A549 (cell line): ENCODE measurements at regions not wholly inside any gene's neighbourhood (a gene's known extent, or its start where the extent isn't known, plus 50 kb on each side); places are given as distances from the start of the nearest gene placed in this dataset.

ENCODE experiments used
- ATAC-seq, 2 experiments: fragments of 200-7000 bp in 1 of 2; fragments of >200 bp in 1 of 2; cut with Nextera tagmentation in 1 of 2; cut with Tn5 transposase in 1 of 2; 3 replicates each; pipeline versions ENCODE4 v1.8.0 to v1.9.1; 2018 to 2020; ENCODE audit warnings: mild to moderate bottlenecking in 1 of 2, moderate library complexity in 1 of 2
- CTCF ChIA-PET: fragments of 300-600 bp; sonication (Branson Sonifier 250); formaldehyde crosslinking; extraction: SDS; loops from one replicate; lab custom pipeline; 2021; ENCODE audit warnings: antibody characterized with exemption, inconsistent platforms; lab: Yijun Ruan, JAX
- POLR2A ChIA-PET: fragments of 350-600 bp; formaldehyde crosslinking; extraction: SDS; loops from one replicate; lab custom pipeline; 2021; ENCODE audit warnings: antibody characterized with exemption, inconsistent platforms; lab: Yijun Ruan, JAX
- DNase-seq, 2 experiments: peaks; one replicate each; pipeline versions ENCODE4 v3.0.0 to v3.0.0-alpha.2; 2011 to 2016; ENCODE audit warnings: low read depth in 1 of 2, low spot score in 1 of 2
- FAIRE-seq: peaks from 2 replicates; lab custom pipeline; 2011; peaks lifted over from hg19 to GRCh38; lab: Jason Lieb, UNC
- H3K27ac ChIP-seq, 2 experiments: fragments of >200 bp; sonication (Bioruptor Twin); formaldehyde crosslinking; 3 replicates each; pipeline ENCODE4 v1.5.1; 2016 to 2017
- H3K4me1 ChIP-seq: fragments of >200 bp; sonication (Bioruptor Twin); formaldehyde crosslinking; 3 replicates; pipeline ENCODE4 v1.6.1; 2016
- H3K4me2 ChIP-seq: fragments of >200 bp; sonication (Bioruptor Twin); formaldehyde crosslinking; 3 replicates; pipeline ENCODE4 v1.6.1; 2016
- H3K4me3 ChIP-seq: fragments of >200 bp; sonication (Bioruptor Twin); formaldehyde crosslinking; 3 replicates; pipeline ENCODE4 v1.5.1; 2016
- H3K9me3 ChIP-seq: fragments of >200 bp; sonication (Bioruptor Twin); formaldehyde crosslinking; 3 replicates; pipeline ENCODE4 v1.6.1; 2016
- BCL3 ChIP-seq: fragments of >200 bp; sonication (Bioruptor Twin); formaldehyde crosslinking; IDR thresholded peaks from 3 replicates; pipeline ENCODE4 v1.6.1; 2016
- CBX8 ChIP-seq: fragments of 200-600 bp; sonication (generic); IDR thresholded peaks from 2 replicates; pipeline ENCODE4 v1.6.1; 2016
- EHMT2 ChIP-seq: fragments of 200-600 bp; sonication (generic); IDR thresholded peaks from 2 replicates; pipeline ENCODE4 v1.6.1; 2016; ENCODE audit warnings: antibody characterized with exemption, low read depth, mild to moderate bottlenecking, moderate library complexity
- ELK1 ChIP-seq: fragments of 150-350 bp; IDR thresholded peaks from 2 replicates; pipeline ENCODE4 v1.6.1; 2014; ENCODE audit warnings: low read depth, mild to moderate bottlenecking, low read length
- ESRRA ChIP-seq: fragments of 150-350 bp; IDR thresholded peaks from 2 replicates; pipeline ENCODE4 v1.6.1; 2014; ENCODE audit warnings: mild to moderate bottlenecking, low read length, borderline replicate concordance
- FOSB ChIP-seq: fragments of 250-450 bp; sonication (Bioruptor Pico); IDR thresholded peaks from 2 replicates; pipeline ENCODE4 v1.5.0; 2020; ENCODE audit warnings: mild to moderate bottlenecking, moderate library complexity
- FOXS1 ChIP-seq: fragments of 250-450 bp; sonication (Bioruptor Pico); IDR thresholded peaks from 2 replicates; pipeline ENCODE4 v1.5.0; 2020; ENCODE audit warnings: mild to moderate bottlenecking, moderate library complexity
- GATA3 ChIP-seq: IDR thresholded peaks from 2 replicates; pipeline ENCODE4 v1.6.1; 2012; ENCODE audit warnings: borderline replicate concordance
- HES2 ChIP-seq: fragments of >200 bp; sonication (Bioruptor Twin); formaldehyde crosslinking; IDR thresholded peaks from 2 replicates; pipeline ENCODE4 v1.6.1; 2016
- HEYL ChIP-seq: fragments of 250-450 bp; sonication (Bioruptor Pico); IDR thresholded peaks from 2 replicates; pipeline ENCODE4 v1.8.0; 2021; ENCODE audit warnings: mild to moderate bottlenecking, moderate library complexity
- HOXA7 ChIP-seq: fragments of 250-450 bp; sonication (Bioruptor Pico); IDR thresholded peaks from 2 replicates; pipeline ENCODE4 v1.5.0; 2020; ENCODE audit warnings: mild to moderate bottlenecking, moderate library complexity
- JUN ChIP-seq, 2 experiments: fragments of >200 bp; sonication (Bioruptor Twin); formaldehyde crosslinking; IDR thresholded peaks; 2 replicates in 1 of 2; 3 replicates in 1 of 2; pipeline ENCODE4 v1.6.1; 2016 to 2017
- KDM5A ChIP-seq: fragments of 200-600 bp; sonication (generic); IDR thresholded peaks from 2 replicates; pipeline ENCODE4 v1.6.1; 2016; ENCODE audit warnings: antibody characterized with exemption, mild to moderate bottlenecking
- MAFK ChIP-seq: fragments of 450-650 bp; IDR thresholded peaks from 2 replicates; pipeline ENCODE4 v1.6.1; 2014; ENCODE audit not compliant: partially characterized antibody
- MAX ChIP-seq: IDR thresholded peaks from 2 replicates; pipeline ENCODE4 v1.6.1; 2012
- NPAS2 ChIP-seq: fragments of 250-450 bp; sonication (Bioruptor Pico); IDR thresholded peaks from 2 replicates; pipeline ENCODE4 v1.8.0; 2022; ENCODE audit warnings: mild to moderate bottlenecking, moderate library complexity, borderline replicate concordance
- PHF8 ChIP-seq: fragments of 200-600 bp; sonication (generic); IDR thresholded peaks from 2 replicates; pipeline ENCODE4 v1.6.1; 2016; ENCODE audit warnings: low read depth, mild to moderate bottlenecking, antibody characterized with exemption, moderate library complexity, borderline replicate concordance
- POLR2AphosphoS2 ChIP-seq: conservative IDR thresholded peaks from 2 replicates; pipeline ENCODE4 v1.6.1; 2012; ENCODE audit warnings: low read length, improper control_type of control experiment, inconsistent platforms
- RAD21 ChIP-seq, 2 experiments: fragments of >200 bp in 1 of 2; sonication (Bioruptor Twin) in 1 of 2; formaldehyde crosslinking in 1 of 2; IDR thresholded peaks in 1 of 2; conservative IDR thresholded peaks in 1 of 2; 2 replicates in 1 of 2; 3 replicates in 1 of 2; pipeline ENCODE4 v1.6.1; 2012 to 2018; ENCODE audit warnings: inconsistent platforms in 1 of 2
- RARB ChIP-seq: fragments of 250-450 bp; sonication (Bioruptor Pico); IDR thresholded peaks from 2 replicates; pipeline ENCODE4 v1.8.0; 2021; ENCODE audit warnings: mild to moderate bottlenecking, moderate library complexity
- RCOR1 ChIP-seq: fragments of 150-350 bp; IDR thresholded peaks from 2 replicates; pipeline ENCODE4 v1.6.1; 2014; ENCODE audit warnings: antibody characterized with exemption, low read length, low read depth
- RFX5 ChIP-seq: fragments of 450-650 bp; IDR thresholded peaks from 2 replicates; pipeline ENCODE4 v1.7.1; 2014; ENCODE audit warnings: antibody characterized with exemption, mild to moderate bottlenecking, moderate library complexity
- SMC3 ChIP-seq: fragments of >200 bp; sonication (Bioruptor Twin); formaldehyde crosslinking; IDR thresholded peaks from 3 replicates; pipeline ENCODE4 v1.6.1; 2018; ENCODE audit warnings: inconsistent platforms
- WGBS: methylation state at CpG from one replicate; pipeline ENCODE4 v1.1.6; 2017; ENCODE audit errors: missing lambda C conversion rate; 5-methylcytosine and 5-hydroxymethylcytosine counted together

GRCh38 chr2:145352484-145352883 lies 832.6 kb upstream of the ZEB2 start:
- WGBS = 57% methylated on average over 5 of the region's 5 CpGs
- Histone ChIP-seq H3K27ac (no peak overlapping the region), H3K4me3 (no peak overlapping the region), H3K4me2 (no peak overlapping the region), H3K4me1 (no peaks in the 10 kb centered on the region), H3K9me3 (no peaks in the 10 kb centered on the region)
- no peak for DNase-seq
- TF ChIP-seq MAFK = no peak
- no peak for TF ChIP-seq BCL3
- TF ChIP-seq FOXS1 = no peak
- TF ChIP-seq FOSB (CRISPR knock-in tag) = no peak
- TF ChIP-seq HOXA7 = no peak
- no peak for TF ChIP-seq PHF8
- no peak for TF ChIP-seq SMC3
- CTCF ChIA-PET = no interaction called here
- no peak for ATAC-seq
- POLR2A ChIA-PET = no interaction called here
- FAIRE-seq = no peak

- TF ChIP-seq BCL3 (no peak), RARB (CRISPR knock-in tag) (no peak), HEYL (CRISPR knock-in tag) (no peak), MAX (no peak), RFX5 (no peak), EHMT2 (no peak), NPAS2 (CRISPR knock-in tag) (no peak), HES2 (no peak), RAD21 (conservative IDR thresholded peaks at IDR 0.05 in 1 of 2, IDR thresholded peaks at IDR 0.05 in 1 of 2) (no peak), JUN (IDR thresholded peaks at IDR 0.05) (no peak), RCOR1 (no peak), ESRRA (no peak)
- Histone ChIP-seq H3K4me1 (no peaks in the 10 kb centered on the region), H3K4me3 (no peak overlapping the region), H3K9me3 (no peaks in the 10 kb centered on the region), H3K4me2 (no peak overlapping the region), H3K27ac (no peak overlapping the region)
- POLR2A ChIA-PET = no interaction called here
- 84% methylated on average over 2 of the region's 2 CpGs for WGBS
- CTCF ChIA-PET = no interaction called here
- no peak for DNase-seq
- ATAC-seq = no peak
- no peak for FAIRE-seq
Observed at GRCh38 chr2:145351864-145352425, 832.0 kb upstream of the ZEB2 start.

GRCh38 chr2:145350011-145350410 lies 830.1 kb upstream of the ZEB2 start:
- no peak for TF ChIP-seq ELK1
- no peak for TF ChIP-seq KDM5A
- TF ChIP-seq ESRRA = no peak
- no peak for TF ChIP-seq RARB (CRISPR knock-in tag)
- no peak for TF ChIP-seq JUN (IDR thresholded peaks at IDR 0.05)
- TF ChIP-seq POLR2AphosphoS2 = no peak
- no peak for TF ChIP-seq RCOR1
- TF ChIP-seq GATA3 = no peak
- TF ChIP-seq CBX8 = no peak
- TF ChIP-seq FOSB (CRISPR knock-in tag) = no peak
- TF ChIP-seq HES2 = no peak
- Histone ChIP-seq H3K27ac (no peak overlapping the region), H3K4me2 (no peak overlapping the region), H3K4me3 (no peak overlapping the region), H3K9me3 (no peaks in the 10 kb centered on the region), H3K4me1 (no peaks in the 10 kb centered on the region)
- WGBS = 64% methylated on average over 3 of the region's 3 CpGs
- DNase-seq = no peak
- ATAC-seq = no peak
- ChIA-PET POLR2A (no interaction called here), CTCF (interaction anchor here (0.5 to 1.0 kb wide), 2 partner anchors 17 to 159 kb away, joined by 3 read pairs; no protein-coding TSS in a partner anchor)
- no peak for FAIRE-seq
